HG03460 (cell line): ENCODE measurements at regions not wholly inside any gene's neighbourhood (a gene's known extent, or its start where the extent isn't known, plus 50 kb on each side); places are given as distances from the start of the nearest gene placed in this dataset.

Experiments used
- ATAC-seq: cut with Tn5 transposase; IDR thresholded peaks from one replicate; pipeline ENCODE4 v1.9.1; 2021; ENCODE audit not compliant: unreplicated experiment

DNA sequence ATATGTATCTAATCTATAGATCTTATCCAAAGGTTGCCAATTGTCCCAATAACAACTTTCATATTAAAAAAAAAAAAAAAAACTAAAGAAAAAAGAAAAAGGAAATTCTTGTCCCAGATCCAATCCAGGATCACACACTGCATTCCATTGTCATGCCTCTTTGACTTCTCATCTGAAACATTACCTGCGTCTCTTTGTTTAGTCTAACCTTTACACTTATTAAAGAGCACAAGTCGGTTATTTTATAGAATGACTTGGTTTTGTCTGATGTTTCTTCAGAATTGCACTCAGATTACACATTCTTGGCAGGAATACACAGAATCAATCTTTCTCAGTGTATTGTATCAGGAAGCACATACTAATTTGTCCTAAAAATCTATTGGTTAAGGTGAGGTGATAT, 392.5 kb upstream of the KLHL29 start:
- ATAC-seq, result no peak

DNA sequence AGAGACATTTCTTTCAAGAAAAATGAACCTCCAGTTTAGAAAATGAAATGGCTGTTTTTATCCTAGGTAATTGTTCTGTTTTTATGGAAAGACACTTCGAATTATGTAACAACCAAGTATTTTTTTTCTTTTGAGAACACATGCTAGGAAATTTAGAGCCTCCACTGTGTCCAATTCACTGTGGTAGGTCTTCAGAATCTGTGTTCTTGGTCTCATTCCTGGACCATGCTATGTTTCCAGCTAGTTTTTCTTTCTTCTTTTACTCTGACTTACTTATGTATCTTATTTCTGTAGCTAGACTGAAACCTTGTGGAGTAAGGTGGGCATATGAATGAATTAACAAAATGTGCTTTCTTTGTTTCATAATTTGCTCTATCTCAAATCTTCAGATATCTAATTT, 391.7 kb upstream of the KLHL29 start:
- ATAC-seq, result no peak

DNA sequence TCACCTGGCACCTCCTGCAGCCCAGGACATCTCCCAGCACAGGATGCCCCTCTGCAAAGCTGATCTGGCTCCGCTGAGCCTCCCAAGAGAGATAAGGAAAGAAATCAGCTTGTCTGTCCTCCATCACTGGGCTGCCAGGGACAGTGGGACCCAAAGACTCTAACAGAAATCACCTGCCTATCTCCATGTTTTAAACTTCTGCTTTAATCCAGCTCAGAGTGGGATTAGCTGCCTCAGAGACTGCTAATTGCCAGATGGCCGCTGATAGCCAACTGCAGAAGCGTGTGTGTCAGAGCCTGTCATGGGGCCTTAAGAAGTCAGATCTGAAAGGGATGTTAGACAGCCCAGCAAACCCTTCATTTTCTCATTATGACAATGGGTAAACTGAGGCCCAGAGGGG, 389.4 kb upstream of the KLHL29 start:
- ATAC-seq, result no peak

DNA sequence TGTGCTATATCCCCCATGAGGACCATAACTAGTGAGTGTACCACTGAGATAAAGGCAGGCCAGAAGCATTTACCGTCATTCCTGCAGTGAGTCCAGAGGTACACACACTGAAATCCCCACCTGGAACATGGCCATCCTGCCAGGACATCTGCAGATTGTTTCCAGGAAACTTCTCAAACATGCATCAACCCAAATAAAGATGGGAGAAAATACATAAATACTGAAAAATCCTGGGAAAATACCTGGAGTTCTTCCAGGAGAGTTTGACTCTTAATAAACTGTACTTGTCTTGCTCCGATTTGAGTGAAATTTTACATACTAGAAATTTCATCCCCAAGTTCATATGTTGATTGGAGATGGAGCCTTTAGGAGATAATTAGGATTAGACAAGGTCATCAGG, 388.1 kb upstream of the KLHL29 start:
- ATAC-seq, result no peak

DNA sequence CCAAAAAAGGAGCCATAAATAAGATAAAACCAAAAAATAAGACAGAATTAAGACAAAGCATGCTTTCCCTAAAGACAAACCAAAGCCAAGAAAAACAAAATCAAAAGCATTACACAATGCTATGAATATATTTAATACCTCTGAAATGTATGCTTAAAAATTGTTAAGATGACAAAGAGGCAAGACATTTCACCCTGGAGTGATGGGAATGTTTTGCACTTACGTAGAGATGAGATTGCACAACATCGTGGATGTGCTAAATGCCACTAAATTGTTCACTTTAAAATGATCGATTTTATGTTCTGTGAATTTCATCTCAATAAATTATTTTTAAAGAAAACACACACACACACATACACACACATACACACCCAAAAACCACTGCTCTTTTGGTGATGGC, 386.6 kb upstream of the KLHL29 start:
- ATAC-seq, result no peak

DNA sequence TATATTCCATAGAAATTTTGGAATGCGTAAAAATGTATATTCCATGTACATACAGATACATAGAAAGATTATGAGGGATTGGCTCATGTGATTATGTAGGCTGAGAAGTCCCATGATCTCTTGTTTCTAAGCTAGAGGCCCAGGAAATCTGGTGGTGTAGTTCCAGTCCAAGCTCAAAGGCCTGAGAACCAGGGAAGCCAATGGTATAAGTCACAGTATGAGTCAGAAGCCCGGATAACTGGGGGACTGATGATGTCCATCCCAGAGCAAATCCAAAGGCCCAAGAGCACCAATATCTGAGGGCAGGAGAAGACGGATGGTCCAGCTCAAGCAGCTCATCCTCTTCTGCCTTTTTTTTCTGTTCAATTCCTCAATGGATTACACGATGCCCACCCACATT, 385.0 kb upstream of the KLHL29 start:
- ATAC-seq, result no peak

DNA sequence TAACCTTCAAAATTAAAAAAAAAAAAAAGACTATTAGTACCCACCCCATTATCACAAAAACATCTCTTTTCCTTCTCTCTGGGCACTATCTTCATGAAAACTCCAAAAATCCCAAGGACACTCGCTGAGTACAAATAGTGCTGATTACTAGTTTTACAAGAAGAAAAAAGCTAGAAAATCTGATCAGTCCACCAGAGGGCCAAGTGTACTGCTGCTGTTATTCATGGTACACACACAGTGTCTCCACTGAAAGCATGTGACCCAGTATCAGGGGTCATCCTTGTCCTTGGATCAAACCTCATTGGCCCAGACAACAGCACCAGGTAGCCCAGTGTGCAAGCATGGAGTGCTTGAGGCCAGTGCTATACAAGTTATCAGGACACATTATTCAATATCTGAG, 382.7 kb upstream of the KLHL29 start:
- ATAC-seq, result no peak

DNA sequence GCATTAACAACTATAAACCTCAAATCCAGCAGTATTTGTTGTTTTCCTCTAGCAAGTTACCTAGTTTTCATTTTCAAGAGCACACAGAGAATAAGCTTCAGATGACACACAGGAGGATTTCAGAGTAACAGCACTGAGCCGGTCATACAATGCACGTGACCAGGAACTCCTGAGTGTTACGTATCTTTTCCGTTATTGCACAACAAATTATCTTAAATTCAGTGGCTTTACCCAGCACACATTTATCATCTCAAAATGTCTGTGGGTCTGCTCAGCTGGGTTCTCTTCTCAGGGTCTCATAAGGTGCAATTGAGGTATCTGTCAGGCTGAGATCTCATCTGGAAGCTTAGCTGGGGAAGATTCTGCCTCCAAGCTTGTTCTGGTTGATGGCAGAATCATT, 379.5 kb upstream of the KLHL29 start:
- ATAC-seq, result no peak

DNA sequence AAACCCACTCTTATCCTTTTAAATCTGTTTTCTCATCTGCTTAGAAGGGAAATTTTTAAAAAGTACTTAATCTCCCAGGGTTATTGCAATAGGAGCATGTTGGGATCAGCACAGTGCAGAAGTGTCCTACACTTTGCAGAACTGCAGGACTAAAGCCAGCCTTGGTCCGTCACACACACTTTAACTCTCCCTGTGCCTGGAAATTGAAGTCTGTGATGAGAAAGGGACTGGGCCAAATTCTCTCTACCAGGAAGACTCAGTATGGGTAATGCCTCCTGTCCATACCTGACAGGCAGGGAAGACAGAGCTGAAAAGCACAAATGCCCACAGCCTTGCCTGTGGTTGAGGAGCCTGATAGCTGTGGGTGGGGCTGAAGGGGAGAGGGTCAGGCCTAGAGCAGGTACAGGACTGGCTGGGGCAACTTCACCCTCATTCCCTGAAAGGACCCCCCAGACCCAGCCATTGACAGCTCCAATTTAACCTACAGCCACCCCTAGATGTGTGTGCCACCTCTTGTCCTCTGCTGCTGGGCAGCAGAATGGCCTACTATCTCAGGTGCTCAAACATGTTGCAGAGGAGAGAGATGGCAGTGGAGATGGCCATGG, 377.2 kb upstream of the KLHL29 start:
- no peak for ATAC-seq

DNA sequence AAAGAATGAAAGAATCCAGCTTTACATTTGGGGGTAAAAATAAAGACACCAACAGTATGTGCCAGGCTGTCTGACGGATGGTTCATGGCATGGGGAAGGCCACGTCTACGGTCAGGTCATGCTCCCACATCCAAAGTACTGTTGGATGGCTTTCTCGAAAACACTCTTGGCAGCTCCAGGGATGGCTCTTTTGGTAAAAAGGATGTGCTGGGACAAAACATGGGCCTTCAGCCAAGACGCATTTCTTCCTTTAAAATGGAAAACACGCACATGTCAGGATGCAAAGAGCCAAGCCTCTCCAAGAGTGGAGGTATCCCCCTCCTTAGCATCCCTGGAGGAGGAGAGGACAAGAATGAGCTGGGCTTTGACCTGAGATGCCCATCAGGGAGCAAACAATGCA, 376.5 kb upstream of the KLHL29 start:
- no peak for ATAC-seq

DNA sequence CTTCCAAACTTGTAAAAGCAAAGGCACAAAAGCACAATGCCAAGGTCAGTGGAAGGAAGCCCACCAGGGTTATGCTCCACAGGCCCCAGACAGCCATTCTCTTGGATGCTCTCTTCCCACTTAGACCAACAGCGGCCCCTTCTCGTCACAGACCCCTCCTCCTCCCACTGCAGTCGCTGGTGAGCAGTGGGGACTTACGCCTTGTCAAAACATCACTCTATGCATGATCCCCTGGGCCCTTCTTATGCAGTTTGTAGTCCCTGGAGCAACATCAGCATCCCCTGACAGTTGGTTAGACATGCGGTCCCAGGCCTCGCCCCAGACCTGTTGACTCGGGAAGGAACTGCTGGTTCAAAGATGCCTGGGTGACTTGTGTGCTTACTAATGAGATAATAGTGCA, 376.0 kb upstream of the KLHL29 start:
- ATAC-seq, result no peak

DNA sequence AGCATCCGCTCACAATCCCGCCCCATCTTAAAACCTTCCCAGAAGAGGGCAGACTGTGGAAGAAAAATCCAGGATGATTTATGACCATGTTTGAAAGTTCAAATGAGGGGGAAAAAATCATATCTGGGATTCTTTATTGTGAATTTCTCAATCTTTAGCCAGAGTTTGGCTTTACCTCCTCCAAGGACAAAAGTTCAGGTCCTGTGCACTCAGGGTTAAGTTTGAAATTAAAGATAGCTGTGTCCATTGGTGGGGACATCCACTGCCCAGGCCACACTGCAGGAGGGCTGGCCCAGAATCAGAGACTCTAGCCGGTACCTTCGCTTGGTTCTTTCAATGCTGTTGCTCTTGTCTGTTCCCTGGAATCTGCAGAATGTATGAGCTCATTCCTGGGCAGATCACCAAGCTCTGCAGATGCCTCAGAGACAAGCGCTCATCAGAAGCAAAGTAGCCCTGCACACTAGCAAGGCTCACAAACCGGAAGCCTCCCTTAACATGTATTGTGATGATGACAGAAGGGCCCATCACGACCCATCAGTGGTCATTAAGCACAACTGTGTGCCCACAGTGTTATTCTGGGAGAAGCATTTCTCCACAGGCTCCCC, 375.3 kb upstream of the KLHL29 start:
- ATAC-seq, result no peak

DNA sequence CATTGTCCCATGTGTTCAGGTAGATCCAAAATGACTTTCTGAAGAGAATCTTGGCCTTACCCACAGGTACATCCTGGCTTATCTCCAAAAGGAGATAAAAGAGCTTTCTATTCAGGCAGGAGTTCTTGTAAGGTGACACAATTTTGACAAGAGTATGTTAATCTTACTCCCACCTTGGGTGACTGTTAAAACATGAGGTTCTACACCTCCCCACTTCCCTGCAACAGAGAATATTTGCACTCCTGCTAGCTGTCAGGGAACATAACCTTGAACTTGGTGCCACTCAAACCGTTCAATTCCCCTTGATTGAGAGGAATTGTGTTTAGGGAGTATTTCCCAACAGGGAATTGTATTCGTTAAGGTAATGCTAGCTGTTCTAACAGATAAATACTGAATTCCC, 372.5 kb upstream of the KLHL29 start:
- ATAC-seq, result no peak

DNA sequence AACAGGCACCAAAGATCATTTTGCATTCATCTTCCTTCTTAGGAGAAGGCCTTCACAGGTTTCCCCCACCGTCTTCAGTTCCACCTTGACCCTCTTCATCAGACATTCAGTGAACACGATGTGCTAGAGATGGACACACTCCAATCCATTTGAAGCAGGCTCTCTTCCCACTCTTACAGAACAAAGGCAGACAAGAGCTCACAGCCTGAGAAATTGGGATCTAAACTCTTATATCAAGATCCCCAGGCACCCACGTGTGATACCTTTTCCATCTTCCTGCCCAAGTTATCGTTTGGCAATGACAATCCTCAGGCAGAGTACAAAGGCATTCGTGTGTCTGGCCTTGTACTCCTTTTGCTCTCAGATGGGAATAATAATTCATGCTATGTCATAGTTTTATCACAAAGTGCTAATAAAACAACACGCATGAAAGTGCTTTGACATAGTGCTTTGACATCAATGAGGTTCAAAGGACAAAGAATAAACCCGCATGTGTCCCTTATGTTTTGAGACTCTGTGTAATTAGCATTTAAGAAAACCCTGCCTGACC, 369.3 kb upstream of the KLHL29 start:
- ATAC-seq, result no peak

DNA sequence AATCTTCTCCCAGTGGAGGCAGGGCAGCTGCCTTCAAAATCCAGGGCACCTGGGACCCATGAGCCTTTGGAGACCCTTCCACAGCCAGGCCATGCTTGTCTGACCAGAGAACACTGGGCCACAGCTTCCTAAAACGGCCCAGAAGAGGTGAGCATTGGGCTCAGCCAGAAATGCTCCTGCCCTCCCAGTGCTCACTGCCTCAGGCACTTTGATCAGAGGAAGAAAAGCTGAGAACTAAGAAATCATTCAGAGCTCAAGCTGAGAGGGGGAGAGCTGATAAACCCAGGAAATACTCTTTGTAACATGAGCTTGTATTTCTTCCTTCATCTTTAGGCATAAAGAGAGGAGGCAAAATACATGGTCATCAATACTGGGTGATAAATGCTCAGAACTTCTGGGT, 365.5 kb upstream of the KLHL29 start:
- no peak for ATAC-seq

DNA sequence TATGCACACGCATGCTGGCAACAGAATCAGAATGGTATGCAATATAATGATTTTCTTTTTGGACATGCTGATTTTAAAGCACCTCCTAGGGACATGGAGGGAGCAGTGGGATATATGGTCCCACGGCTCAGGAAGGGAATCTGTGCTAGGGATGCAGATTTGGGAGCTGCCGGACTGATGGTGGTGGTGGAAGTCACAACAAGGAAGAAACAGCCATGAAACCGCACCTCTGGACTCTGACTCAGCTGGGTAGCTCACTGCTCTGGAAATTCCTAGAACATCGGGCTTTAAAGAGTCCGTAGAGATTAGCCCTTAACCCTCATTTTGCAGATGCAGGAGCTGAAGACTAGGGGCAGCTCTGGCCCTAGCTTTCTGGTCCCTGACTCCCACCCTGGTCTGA, 364.3 kb upstream of the KLHL29 start:
- ATAC-seq, result no peak

DNA sequence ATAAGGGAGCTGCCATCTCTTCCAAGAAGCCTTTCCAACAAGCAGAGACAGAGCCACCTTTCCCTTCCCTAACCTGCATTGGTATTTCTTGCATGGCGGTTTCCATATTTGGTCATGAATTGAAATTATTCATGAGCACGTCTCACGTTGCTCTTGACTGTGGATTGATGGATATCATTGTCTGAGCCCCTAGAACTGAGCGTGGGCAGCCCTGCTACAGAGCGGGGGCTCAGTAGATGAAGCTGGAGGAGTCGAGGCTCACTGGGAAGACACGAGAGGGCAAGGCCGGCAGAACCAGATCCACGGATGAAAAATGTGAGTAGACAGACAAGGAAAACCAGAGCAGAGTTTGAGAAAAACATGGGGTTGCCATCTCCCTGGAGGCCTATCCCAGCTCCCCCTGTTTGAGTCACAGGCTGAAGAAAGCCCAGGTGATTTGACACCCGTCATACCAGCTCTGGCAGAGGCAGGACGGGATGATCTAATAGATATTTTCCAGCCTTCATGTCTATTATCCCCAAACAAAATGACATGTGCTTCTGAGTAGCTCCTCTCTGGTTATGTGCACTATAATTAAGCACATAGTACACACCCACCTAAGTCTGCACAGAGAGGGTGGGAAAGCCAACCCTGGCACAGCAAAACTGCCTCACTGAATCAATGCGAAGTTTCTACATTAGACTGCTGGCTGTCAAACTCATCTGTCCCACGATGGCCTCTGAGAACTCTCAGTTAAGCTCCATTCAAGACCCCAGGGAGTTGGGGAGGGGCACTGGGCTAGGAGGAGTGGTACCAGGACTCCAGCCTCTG, 363.5 kb upstream of the KLHL29 start:
- no peak for ATAC-seq

DNA sequence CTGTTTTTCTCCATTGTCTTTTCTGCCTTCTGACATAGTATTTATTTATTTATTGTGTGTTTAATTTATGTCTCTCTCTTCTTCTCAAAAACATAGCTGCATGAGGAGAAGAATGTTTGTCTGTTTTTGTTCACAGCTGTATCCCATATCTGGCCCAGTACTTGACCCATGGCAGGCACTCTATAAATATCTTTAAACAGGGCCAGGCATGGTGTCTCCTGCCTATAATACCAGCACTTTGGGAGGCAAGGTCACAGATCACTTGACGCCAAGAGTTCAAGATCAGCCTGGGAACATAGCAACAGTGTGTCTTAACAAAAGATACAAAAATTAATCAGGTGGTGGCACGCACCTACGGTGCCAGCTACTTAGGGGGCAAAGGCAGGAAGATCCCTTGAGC, 361.3 kb upstream of the KLHL29 start:
- ATAC-seq, result no peak

DNA sequence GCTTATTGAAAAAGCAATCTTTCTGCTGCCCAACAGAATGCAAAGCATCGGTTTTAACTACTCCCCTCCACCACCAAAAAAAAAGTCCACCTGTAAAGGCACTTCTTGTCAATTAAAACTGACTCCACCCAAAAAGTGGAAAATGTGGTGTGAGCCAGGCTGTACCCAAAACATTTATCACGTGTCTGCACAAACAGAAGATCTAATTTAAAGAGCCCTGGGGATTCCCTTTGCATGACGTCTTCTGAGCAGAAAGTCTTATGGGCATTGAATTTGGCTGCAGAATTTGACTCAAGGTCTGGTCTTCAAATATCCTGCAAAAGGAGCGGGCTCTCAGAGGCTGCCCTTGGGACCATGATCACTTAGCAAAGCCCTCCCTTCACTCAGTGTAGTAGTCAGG, 358.3 kb upstream of the KLHL29 start:
- ATAC-seq, result no peak

DNA sequence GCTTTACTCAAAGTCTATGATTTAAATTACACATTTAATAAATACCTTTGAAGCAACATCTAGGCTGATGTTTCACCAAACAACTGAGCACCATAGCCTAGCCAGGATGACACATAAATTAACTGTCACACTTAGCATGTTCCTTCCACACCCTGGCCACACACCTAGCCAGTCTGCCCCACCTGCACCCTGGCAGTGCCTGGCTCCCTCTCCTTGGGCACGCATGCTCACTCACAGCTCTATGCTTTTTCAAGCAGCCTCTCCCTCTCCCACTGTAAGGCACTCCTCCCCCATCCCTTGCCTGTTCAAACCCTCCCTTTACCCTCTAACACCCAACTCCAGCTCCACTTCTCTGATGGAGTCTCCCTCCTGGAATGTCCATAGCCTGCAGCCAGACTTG, 357.6 kb upstream of the KLHL29 start:
- no peak for ATAC-seq

DNA sequence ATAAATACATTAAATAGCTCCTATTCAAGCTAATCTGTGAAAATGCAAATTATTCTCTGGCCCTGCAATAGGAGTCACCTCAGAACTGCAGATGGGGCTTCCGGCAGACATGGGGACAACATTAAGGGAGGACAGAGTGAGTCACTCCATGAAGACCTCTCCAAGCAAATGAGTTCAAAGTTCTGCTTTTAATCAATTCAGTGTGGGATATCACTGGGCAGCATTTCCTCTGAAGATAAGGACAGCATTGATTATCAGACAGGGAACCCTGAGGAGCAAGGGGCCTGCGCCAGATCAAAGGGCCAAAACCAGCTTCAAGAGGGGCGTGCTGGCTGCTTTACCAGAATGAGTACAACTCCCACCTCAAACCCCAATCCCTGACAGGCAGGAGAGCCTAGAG, 356.9 kb upstream of the KLHL29 start:
- no peak for ATAC-seq

DNA sequence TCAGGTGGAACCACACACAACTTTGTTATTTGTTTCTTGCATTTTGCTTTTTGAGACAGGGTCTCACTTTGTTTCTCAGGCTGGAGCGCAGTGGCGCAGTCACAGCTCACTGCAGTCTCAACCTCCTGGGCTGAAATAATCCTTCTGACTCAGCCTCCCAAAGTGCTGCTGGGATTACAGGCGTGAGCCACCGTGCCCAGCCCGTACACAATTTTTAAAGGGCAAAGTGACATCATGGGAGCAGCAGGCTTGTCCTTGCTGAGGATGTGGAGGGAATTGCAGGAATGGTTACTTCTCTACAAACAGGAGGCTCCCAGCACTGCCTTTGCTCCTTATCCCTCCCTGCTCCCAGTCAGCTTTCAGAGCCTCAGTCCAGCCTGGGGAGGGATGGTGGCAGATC, 355.9 kb upstream of the KLHL29 start:
- ATAC-seq, result no peak
